HuH-7 (cell line): ENCODE measurements at regions not wholly inside any gene's neighbourhood (a gene's known extent, or its start where the extent isn't known, plus 50 kb on each side); places are given as distances from the start of the nearest gene placed in this dataset.
"Not testable (repeated sequence)": the region's sequence is repeated elsewhere in the genome, so short reads cannot be mapped to it uniquely, and the experiment has no call there.

Source experiments
- DNase-seq: peaks from one replicate; pipeline ENCODE4 v3.0.0; 2011; ENCODE audit warnings: low spot score

- no peak for DNase-seq
These were observed 177.7 kb upstream of the SULF2 start for GRCh38 chr20:47963022-47963421.

- DNase-seq: no peak
These were observed 177.1 kb upstream of the SULF2 start for GRCh38 chr20:47962286-47962963.

GRCh38 chr20:47960769-47961541 lies 175.7 kb upstream of the SULF2 start:
- DNase-seq: no peak

GRCh38 chr20:47960277-47960676 lies 175.0 kb upstream of the SULF2 start:
- DNase-seq: no peak

GRCh38 chr20:47957989-47958801 lies 172.9 kb upstream of the SULF2 start:
- DNase-seq: not testable (repeated sequence)

GRCh38 chr20:47957135-47957534 lies 171.9 kb upstream of the SULF2 start:
- no peak for DNase-seq

- no peak for DNase-seq
These were observed 171.2 kb upstream of the SULF2 start for GRCh38 chr20:47956268-47956995.

- no peak for DNase-seq
These were observed 168.2 kb upstream of the SULF2 start for GRCh38 chr20:47953471-47953870.

GRCh38 chr20:47952023-47952564 lies 166.8 kb upstream of the SULF2 start:
- no peak for DNase-seq

- DNase-seq: no peak
These were observed 166.3 kb upstream of the SULF2 start for GRCh38 chr20:47951521-47951971.

GRCh38 chr20:47950913-47951283 lies 165.6 kb upstream of the SULF2 start:
- DNase-seq: no peak

- no peak for DNase-seq
These were observed 165.0 kb upstream of the SULF2 start for GRCh38 chr20:47950124-47950912.

GRCh38 chr20:47949230-47949629 lies 163.9 kb upstream of the SULF2 start:
- DNase-seq: no peak

- DNase-seq: no peak
These were observed 159.4 kb upstream of the SULF2 start for GRCh38 chr20:47944682-47945081.

- no peak for DNase-seq
These were observed 156.6 kb upstream of the SULF2 start for GRCh38 chr20:47941869-47942268.

- DNase-seq: no peak
These were observed 155.0 kb upstream of the SULF2 start for GRCh38 chr20:47940101-47940813.

- no peak for DNase-seq
These were observed 151.3 kb upstream of the SULF2 start for GRCh38 chr20:47936612-47937011.

- no peak for DNase-seq
These were observed 149.5 kb upstream of the SULF2 start for GRCh38 chr20:47934761-47935160.

- DNase-seq: no peak
These were observed 146.2 kb upstream of the SULF2 start for GRCh38 chr20:47931443-47931842.

GRCh38 chr20:47931002-47931401 lies 145.7 kb upstream of the SULF2 start:
- DNase-seq: no peak
